Heart right ventricle (tissue), 16 donors: ENCODE measurements at regions not wholly inside any gene's neighbourhood (a gene's known extent, or its start where the extent isn't known, plus 50 kb on each side); places are given as distances from the start of the nearest gene placed in this dataset.
A peak's percentile ranks its signal among the peaks of the same experiment; 100 is the strongest.

Experiments used
- ATAC-seq, 8 donors: fragments of 200-7000 bp; cut with Tn5 transposase; one replicate each; pipeline ENCODE4 v1.9.1; 2020; ENCODE audit warnings: mild to moderate bottlenecking in 8 of 8, moderate library complexity in 8 of 8, moderate number of reproducible peaks in 1 of 8
- DNase-seq, 2 donors: peaks; one replicate each; pipeline ENCODE4 v3.0.0-alpha.2; 2020
- H3K27ac ChIP-seq, 10 donors: fragments of 200-600 bp; sonication (generic) in 2 of 10; one replicate each; pipeline versions ENCODE4 v1.5.0 to v1.8.0; 2020 to 2022; ENCODE audit warnings: mild to moderate bottlenecking in 3 of 10
- H3K27me3 ChIP-seq, 7 donors: fragments of 200-600 bp; one replicate each; pipeline ENCODE4 v1.8.0; 2021 to 2022; ENCODE audit warnings: mild to moderate bottlenecking in 2 of 7
- H3K36me3 ChIP-seq, 9 donors: fragments of 200-600 bp; sonication (generic) in 1 of 9; one replicate each; pipeline versions ENCODE4 v1.5.0 to v1.8.0; 2020 to 2022; ENCODE audit warnings: mild to moderate bottlenecking in 2 of 9
- H3K4me1 ChIP-seq, 9 donors: fragments of 200-600 bp; sonication (generic) in 1 of 9; one replicate each; pipeline versions ENCODE4 v1.5.0 to v1.8.0; 2020 to 2022; ENCODE audit warnings: mild to moderate bottlenecking in 4 of 9
- H3K4me3 ChIP-seq, 10 donors: fragments of 200-600 bp; sonication (generic) in 2 of 10; one replicate each; pipeline versions ENCODE4 v1.5.0 to v1.8.0; 2020 to 2022; ENCODE audit warnings: mild to moderate bottlenecking in 7 of 10, moderate library complexity in 2 of 10
- H3K9me3 ChIP-seq, 11 donors: fragments of 200-600 bp in 10 of 11; sonication (generic) in 2 of 11; one replicate each; pipeline versions ENCODE4 v1.5.0 to v1.8.0; 2013 to 2022; ENCODE audit warnings: mild to moderate bottlenecking in 2 of 11, control low read depth in 1 of 11, moderate library complexity in 1 of 11
- CTCF ChIP-seq, 9 donors: fragments of 200-600 bp; sonication (generic) in 2 of 9; IDR thresholded peaks; one replicate each; pipeline versions ENCODE4 v1.5.0 to v1.8.0; 2021 to 2022; ENCODE audit warnings: antibody characterized with exemption in 9 of 9, mild to moderate bottlenecking in 5 of 9, moderate library complexity in 1 of 9
- WGBS, 2 donors: extraction: QIAGEN DNeasy Blood & Tissue Kit; methylation state at CpG; one replicate each; pipeline ENCODE4 v1.1.7; 2013; ENCODE audit warnings: inconsistent platforms in 1 of 2; 5-methylcytosine and 5-hydroxymethylcytosine counted together
- intact Hi-C, 10 donors: fragments of 100-400 bp; cut with DNase I; formaldehyde crosslinking; loops; one replicate each; pipeline versions ENCODE4 v1.11.1 to v1.14.2; 2022
- donor health status: Arrhythmogenic right ventricular cardiomyopathy.
- donor health status: ischemic (EF 13 %, LVEDD 7.1; RV severe dilation, severe dysfunction).
- donor health status: healthy with polysubstance abuse.
- donor health status: DM: no; HTN: yes; CAD: no.
- donor health status: DM: no; HTN: no; CAD: no.
- donor health status: ischemic (EF 25% LVEDD 6.9; RV normal size, moderate dysfunction).
- donor health status: ischemic (EF 25% LVEDD 5.7; RV mildly dilated, moderate dysfunction).
- donor health status: healthy.
- donor health status: DM: yes; HTN: yes; CAD: no.
- donor health status: Ischemic cardiomyopathy.
- donor health status: ischemic (EF 35%, LVEDD 5.7; RV mildly dilated, moderate dysfunction).
- donor health status: nonischemic (EF 11% LVEDD 7.7; RV severe dilation, severe dysfunction).
- donor health status: DM: yes; HTN: yes; CAD: no.
- donor health status: PGD.
- donor health status: ischemic (EF 29% LVEDD 5.4; RV normal size, mild dysfunction).
- donor health status: nonischemic (EF 23%, LVEDD 6.1; RV moderate dilation, normal function).

- H3K9me3 ChIP-seq = no peaks in the 10 kb centered on the region
- H3K27ac ChIP-seq = no peak overlapping the region
- DNase-seq (no peak), ATAC-seq (no peak)
- peaks cover 20 to 77% (median 68%) of the 10 kb centered on the region in 9 donors for H3K4me1 ChIP-seq
- no peaks in the 10 kb centered on the region for H3K36me3 ChIP-seq
- peaks cover 66 to 100% (median 100%) of the 10 kb centered on the region in 7 donors for H3K27me3 ChIP-seq
- WGBS, 2 donors = 7 to 8% methylated on average over 13 of the region's 13 CpGs
- no peak for TF ChIP-seq CTCF (IDR thresholded peaks at IDR 0.05)
- H3K4me3 ChIP-seq = peak overlapping the region in 5 of 10 donors; percentile 25 to 33 (median 29)
- intact Hi-C loops = no loop called here
Measured at GRCh38 chr7:155377071-155377837, 79.6 kb downstream of the INSIG1 start.

GRCh38 chr7:155377838-155378579, 79.9 kb upstream of the EN2 start:
- Histone ChIP-seq H3K4me1 (peaks cover 20 to 72% (median 63%) of the 10 kb centered on the region in 9 donors), H3K27me3 (peaks cover 66 to 100% (median 100%) of the 10 kb centered on the region in 7 donors), H3K27ac (no peak overlapping the region), H3K4me3 (peak overlapping the region in 5 of 10 donors; percentile 25 to 33 (median 29)), H3K9me3 (no peaks in the 10 kb centered on the region), H3K36me3 (no peaks in the 10 kb centered on the region)
- 1% methylated on average over 45 of the region's 45 CpGs for WGBS, 2 donors
- no peak for TF ChIP-seq CTCF (IDR thresholded peaks at IDR 0.05)
- ATAC-seq = peak in 5 of 8 donors; percentile 34 to 55 (median 45)
- DNase-seq = no peak
- intact Hi-C loops = no loop called here

GRCh38 chr7:155378580-155378934, 79.4 kb upstream of the EN2 start:
- 7 to 13% methylated on average over 6 of the region's 6 CpGs for WGBS, 2 donors
- peaks cover 15 to 66% (median 58%) of the 10 kb centered on the region in 9 donors for H3K4me1 ChIP-seq
- intact Hi-C loops = no loop called here
- TF ChIP-seq CTCF (IDR thresholded peaks at IDR 0.05) = no peak
- no peaks in the 10 kb centered on the region for H3K9me3 ChIP-seq
- DNase-seq = no peak
- no peak for ATAC-seq
- H3K27me3 ChIP-seq = peaks cover 61 to 100% (median 100%) of the 10 kb centered on the region in 7 donors
- H3K36me3 ChIP-seq = no peaks in the 10 kb centered on the region
- H3K27ac ChIP-seq = no peak overlapping the region
- no peak overlapping the region for H3K4me3 ChIP-seq

GRCh38 chr7:155378959-155379871, 78.7 kb upstream of the EN2 start:
- Histone ChIP-seq H3K36me3 (no peaks in the 10 kb centered on the region), H3K9me3 (no peaks in the 10 kb centered on the region), H3K4me3 (no peak overlapping the region), H3K4me1 (peaks cover 9 to 60% (median 51%) of the 10 kb centered on the region in 9 donors), H3K27ac (no peak overlapping the region), H3K27me3 (peaks cover 59 to 100% (median 100%) of the 10 kb centered on the region in 7 donors)
- DNase-seq (no peak), ATAC-seq (no peak)
- TF ChIP-seq CTCF (IDR thresholded peaks at IDR 0.05) = no peak
- 5 to 6% methylated on average over 10 of the region's 10 CpGs for WGBS, 2 donors
- intact Hi-C loops = no loop called here
